Astrocyte (in vitro differentiated cells and primary cell): ENCODE measurements at regions not wholly inside any gene's neighbourhood (a gene's known extent, or its start where the extent isn't known, plus 50 kb on each side); places are given as distances from the start of the nearest gene placed in this dataset.

Experiments
- DNase-seq: peaks from one replicate; pipeline ENCODE4 v3.0.0-alpha.2; 2010; ENCODE audit warnings: low read depth
- FAIRE-seq: peaks from 2 replicates; lab custom pipeline; 2011; peaks lifted over from hg19 to GRCh38; lab: Jason Lieb, UNC
- H2AFZ ChIP-seq: 2 replicates; pipeline ENCODE4 v1.6.0; 2012; ENCODE audit warnings: low read depth, low read length, inconsistent platforms
- H3K27ac ChIP-seq: 2 replicates; pipeline ENCODE4 v1.5.1; 2011; ENCODE audit warnings: low read depth, low read length, inconsistent platforms
- H3K27me3 ChIP-seq: 2 replicates; pipeline ENCODE4 v1.6.0; 2011; ENCODE audit warnings: low read length, inconsistent platforms; ENCODE audit not compliant: insufficient read depth
- H3K36me3 ChIP-seq: 2 replicates; pipeline ENCODE4 v1.5.1; 2011; ENCODE audit warnings: low read length, inconsistent platforms; ENCODE audit not compliant: insufficient read depth
- H3K4me1 ChIP-seq: 2 replicates; pipeline ENCODE4 v1.5.1; 2011; ENCODE audit warnings: low read length, inconsistent platforms; ENCODE audit not compliant: insufficient read depth
- H3K4me2 ChIP-seq: 2 replicates; pipeline ENCODE4 v1.6.0; 2012; ENCODE audit warnings: low read length, inconsistent platforms
- H3K4me3 ChIP-seq: 2 replicates; pipeline ENCODE4 v1.5.1; 2011; ENCODE audit warnings: low read depth, mild to moderate bottlenecking, low read length, inconsistent platforms; ENCODE audit not compliant: insufficient read depth
- H3K79me2 ChIP-seq: 2 replicates; pipeline ENCODE4 v1.6.0; 2012; ENCODE audit warnings: mild to moderate bottlenecking, low read length, inconsistent platforms; ENCODE audit not compliant: insufficient read depth
- H3K9ac ChIP-seq: 2 replicates; pipeline ENCODE4 v1.6.0; 2012; ENCODE audit warnings: mild to moderate bottlenecking, low read length, inconsistent platforms
- H3K9me3 ChIP-seq: 2 replicates; pipeline ENCODE4 v1.5.1; 2012; ENCODE audit warnings: low read depth, mild to moderate bottlenecking, low read length, inconsistent platforms; ENCODE audit not compliant: insufficient read depth
- H4K20me1 ChIP-seq: 2 replicates; pipeline ENCODE4 v1.6.0; 2012; ENCODE audit warnings: low read length, inconsistent platforms; ENCODE audit not compliant: insufficient read depth
- H3K27ac Mint-ChIP-seq: one replicate; pipeline ENCODE4 v1.8.0; 2021; ENCODE audit warnings: mild to moderate bottlenecking, mixed read lengths; ENCODE audit not compliant: unreplicated experiment
- H3K27me3 Mint-ChIP-seq: one replicate; pipeline ENCODE4 v1.8.0; 2021; ENCODE audit warnings: low read depth, mixed read lengths; ENCODE audit not compliant: unreplicated experiment
- H3K36me3 Mint-ChIP-seq: one replicate; pipeline ENCODE4 v1.8.0; 2021; ENCODE audit warnings: low read depth, mixed read lengths; ENCODE audit not compliant: unreplicated experiment
- H3K4me1 Mint-ChIP-seq: one replicate; pipeline ENCODE4 v1.8.0; 2021; ENCODE audit warnings: low read depth, mixed read lengths; ENCODE audit not compliant: unreplicated experiment
- H3K4me3 Mint-ChIP-seq: one replicate; pipeline ENCODE4 v1.8.0; 2021; ENCODE audit warnings: mild to moderate bottlenecking, moderate library complexity, mixed read lengths; ENCODE audit not compliant: unreplicated experiment
- H3K9me3 Mint-ChIP-seq: one replicate; pipeline ENCODE4 v1.8.0; 2021; ENCODE audit warnings: mild to moderate bottlenecking, mixed read lengths; ENCODE audit not compliant: unreplicated experiment
- EZH2 ChIP-seq: IDR thresholded peaks from 2 replicates; pipeline ENCODE4 v1.6.1; 2012; ENCODE audit warnings: mild to moderate bottlenecking, low read length, inconsistent platforms; ENCODE audit not compliant: insufficient read depth
- TF ChIP-seq, protein P1 (sequence below): IDR thresholded peaks from 2 replicates; pipeline ENCODE4 v1.5.1; 2011; ENCODE audit warnings: low read depth, mild to moderate bottlenecking, inconsistent platforms, low read length, moderate library complexity; ENCODE audit not compliant: insufficient read depth

DNA sequence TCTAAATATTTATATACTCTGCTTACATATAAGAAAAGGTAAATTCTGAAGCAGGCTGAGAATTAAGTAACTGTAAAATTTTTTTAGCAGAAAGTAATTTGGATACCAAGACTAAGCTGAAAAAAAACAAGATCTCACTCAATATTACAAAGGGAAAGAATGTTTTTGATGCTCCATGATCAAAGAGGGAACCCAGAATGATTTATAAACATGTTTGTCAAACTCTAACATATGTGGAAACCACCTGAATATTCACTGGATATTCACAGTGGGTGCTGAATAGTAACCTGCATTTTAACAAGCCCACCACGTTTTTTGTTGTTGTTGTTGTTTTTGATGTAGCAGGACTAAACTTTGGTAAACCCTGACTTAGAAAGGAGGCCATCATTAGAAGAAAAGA lies 324.9 kb upstream of the GATB start:
- H2AFZ ChIP-seq, result no peak overlapping the region
- Mint-ChIP-seq H3K36me3 (no peaks in the 10 kb centered on the region), H3K27ac (no peak overlapping the region), H3K9me3 (peaks cover 2% of the 10 kb centered on the region), H3K4me1 (peaks cover 6% of the 10 kb centered on the region), H3K27me3 (peaks cover 22% of the 10 kb centered on the region), H3K4me3 (no peak overlapping the region)
- H3K27ac ChIP-seq, result no peak overlapping the region
- DNase-seq, result no peak
- no peak for TF ChIP-seq EZH2
- TF ChIP-seq, protein P1, sequence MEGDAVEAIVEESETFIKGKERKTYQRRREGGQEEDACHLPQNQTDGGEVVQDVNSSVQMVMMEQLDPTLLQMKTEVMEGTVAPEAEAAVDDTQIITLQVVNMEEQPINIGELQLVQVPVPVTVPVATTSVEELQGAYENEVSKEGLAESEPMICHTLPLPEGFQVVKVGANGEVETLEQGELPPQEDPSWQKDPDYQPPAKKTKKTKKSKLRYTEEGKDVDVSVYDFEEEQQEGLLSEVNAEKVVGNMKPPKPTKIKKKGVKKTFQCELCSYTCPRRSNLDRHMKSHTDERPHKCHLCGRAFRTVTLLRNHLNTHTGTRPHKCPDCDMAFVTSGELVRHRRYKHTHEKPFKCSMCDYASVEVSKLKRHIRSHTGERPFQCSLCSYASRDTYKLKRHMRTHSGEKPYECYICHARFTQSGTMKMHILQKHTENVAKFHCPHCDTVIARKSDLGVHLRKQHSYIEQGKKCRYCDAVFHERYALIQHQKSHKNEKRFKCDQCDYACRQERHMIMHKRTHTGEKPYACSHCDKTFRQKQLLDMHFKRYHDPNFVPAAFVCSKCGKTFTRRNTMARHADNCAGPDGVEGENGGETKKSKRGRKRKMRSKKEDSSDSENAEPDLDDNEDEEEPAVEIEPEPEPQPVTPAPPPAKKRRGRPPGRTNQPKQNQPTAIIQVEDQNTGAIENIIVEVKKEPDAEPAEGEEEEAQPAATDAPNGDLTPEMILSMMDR, result no peak
- H3K9ac ChIP-seq, result no peak overlapping the region
- H3K4me1 ChIP-seq, result no peaks in the 10 kb centered on the region
- no peaks in the 10 kb centered on the region for H3K9me3 ChIP-seq
- no peaks in the 10 kb centered on the region for H3K79me2 ChIP-seq
- no peaks in the 10 kb centered on the region for H4K20me1 ChIP-seq
- H3K36me3 ChIP-seq, result no peaks in the 10 kb centered on the region
- peaks cover 6% of the 10 kb centered on the region for H3K27me3 ChIP-seq
- no peak overlapping the region for H3K4me2 ChIP-seq
- FAIRE-seq, result no peak
- no peak overlapping the region for H3K4me3 ChIP-seq

DNA sequence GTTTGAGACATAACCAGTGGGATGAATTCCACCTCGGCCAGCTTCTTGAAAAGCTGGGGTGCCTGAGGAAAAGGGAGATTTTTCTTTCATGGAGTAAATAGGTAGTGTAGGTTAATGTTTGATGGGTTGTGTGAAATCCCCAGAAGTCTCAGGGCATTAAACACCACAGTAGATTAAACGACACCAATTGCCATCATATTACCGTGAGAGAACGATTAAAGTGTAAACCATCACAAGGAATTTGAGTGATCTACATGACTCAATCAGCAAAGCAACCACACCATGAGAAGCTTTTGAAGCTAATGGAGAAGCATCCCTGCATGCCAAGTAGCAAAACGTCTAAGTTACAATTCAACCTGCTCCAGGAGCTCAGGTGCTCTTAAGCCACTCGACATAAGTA lies 322.5 kb upstream of the GATB start:
- Histone ChIP-seq H3K79me2 (no peaks in the 10 kb centered on the region), H3K4me1 (no peaks in the 10 kb centered on the region), H3K27me3 (peaks cover 6% of the 10 kb centered on the region), H3K27ac (no peak overlapping the region), H4K20me1 (no peaks in the 10 kb centered on the region), H3K4me2 (no peak overlapping the region), H3K4me3 (no peak overlapping the region), H3K9ac (no peak overlapping the region), H2AFZ (no peak overlapping the region), H3K9me3 (no peaks in the 10 kb centered on the region), H3K36me3 (no peaks in the 10 kb centered on the region)
- Mint-ChIP-seq H3K9me3 (peaks cover 2% of the 10 kb centered on the region), H3K36me3 (no peaks in the 10 kb centered on the region), H3K27me3 (peaks cover 29% of the 10 kb centered on the region), H3K27ac (no peak overlapping the region), H3K4me1 (peaks cover 3% of the 10 kb centered on the region), H3K4me3 (no peak overlapping the region)
- FAIRE-seq (no peak), DNase-seq (no peak)
- TF ChIP-seq, protein P1, result no peak
- no peak for TF ChIP-seq EZH2

DNA sequence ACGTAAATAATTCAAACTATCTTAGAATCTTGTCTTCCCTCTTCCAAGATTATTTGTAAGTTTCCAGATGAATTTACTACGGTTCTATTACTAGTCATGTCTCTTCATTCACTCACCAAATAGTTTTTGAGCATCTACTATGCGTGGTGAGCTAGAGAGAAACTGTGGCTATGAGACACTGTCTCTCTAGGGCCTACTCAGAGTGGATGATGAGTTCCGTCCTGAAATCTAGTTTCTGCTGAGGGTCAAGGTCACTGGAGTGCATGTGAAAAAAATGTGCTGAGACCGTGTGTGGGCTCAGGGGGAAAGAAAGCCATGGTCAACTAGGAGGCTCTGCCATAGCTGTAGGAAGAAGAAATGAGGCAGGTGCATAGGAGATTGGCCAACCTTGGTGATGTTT lies 320.2 kb upstream of the GATB start:
- peaks cover 8% of the 10 kb centered on the region for H3K9me3 Mint-ChIP-seq
- H3K4me2 ChIP-seq, result no peak overlapping the region
- H3K9me3 ChIP-seq, result no peaks in the 10 kb centered on the region
- peaks cover 35% of the 10 kb centered on the region for H3K27me3 Mint-ChIP-seq
- no peak overlapping the region for H3K9ac ChIP-seq
- no peaks in the 10 kb centered on the region for H3K36me3 Mint-ChIP-seq
- H3K4me1 Mint-ChIP-seq, result peaks cover 2% of the 10 kb centered on the region
- FAIRE-seq (no peak), DNase-seq (no peak)
- H3K36me3 ChIP-seq, result no peaks in the 10 kb centered on the region
- H3K27ac Mint-ChIP-seq, result no peak overlapping the region
- no peak overlapping the region for H3K27ac ChIP-seq
- peaks cover 10% of the 10 kb centered on the region for H3K27me3 ChIP-seq
- TF ChIP-seq EZH2, result no peak
- TF ChIP-seq, protein P1, result no peak
- H3K79me2 ChIP-seq, result no peaks in the 10 kb centered on the region
- no peak overlapping the region for H3K4me3 Mint-ChIP-seq
- H2AFZ ChIP-seq, result no peak overlapping the region
- H4K20me1 ChIP-seq, result no peaks in the 10 kb centered on the region
- no peak overlapping the region for H3K4me3 ChIP-seq
- H3K4me1 ChIP-seq, result no peaks in the 10 kb centered on the region
